NB4 (cell line): ENCODE measurements at regions not wholly inside any gene's neighbourhood (a gene's known extent, or its start where the extent isn't known, plus 50 kb on each side); places are given as distances from the start of the nearest gene placed in this dataset.

Source experiments
- POLR2A ChIP-seq: IDR thresholded peaks from 2 replicates; pipeline ENCODE4 v1.6.1; 2011; ENCODE audit warnings: mild to moderate bottlenecking; ENCODE audit not compliant: insufficient read length; ENCODE audit errors: extremely low read depth
- TF ChIP-seq, protein P1 (sequence below): IDR thresholded peaks from one replicate; pipeline ENCODE4 v1.5.1; 2012; ENCODE audit warnings: low read depth, low read length
- TF ChIP-seq, protein P2 (sequence below): IDR thresholded peaks from 2 replicates; pipeline ENCODE4 v1.6.1; 2011; ENCODE audit warnings: low read depth, low read length

DNA sequence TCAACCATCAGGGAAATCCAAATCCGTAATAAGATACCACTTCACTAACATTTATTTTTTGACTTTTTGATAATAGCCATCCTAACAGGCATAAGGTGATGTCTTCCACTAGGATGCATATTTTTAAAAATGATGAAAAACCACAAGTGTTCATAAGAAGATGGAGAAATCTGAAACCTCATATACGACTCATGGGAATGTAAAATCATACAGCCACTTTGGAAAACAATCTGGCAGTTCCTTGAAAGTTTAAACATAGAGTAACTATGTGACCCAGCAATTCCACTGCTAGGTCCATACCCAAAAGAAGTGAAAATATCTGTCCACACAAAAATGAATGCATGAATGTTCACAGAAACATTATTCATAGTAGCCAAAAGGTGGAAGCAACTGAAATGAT, 431.0 kb downstream of the ENC1 start:
- TF ChIP-seq, protein P1, sequence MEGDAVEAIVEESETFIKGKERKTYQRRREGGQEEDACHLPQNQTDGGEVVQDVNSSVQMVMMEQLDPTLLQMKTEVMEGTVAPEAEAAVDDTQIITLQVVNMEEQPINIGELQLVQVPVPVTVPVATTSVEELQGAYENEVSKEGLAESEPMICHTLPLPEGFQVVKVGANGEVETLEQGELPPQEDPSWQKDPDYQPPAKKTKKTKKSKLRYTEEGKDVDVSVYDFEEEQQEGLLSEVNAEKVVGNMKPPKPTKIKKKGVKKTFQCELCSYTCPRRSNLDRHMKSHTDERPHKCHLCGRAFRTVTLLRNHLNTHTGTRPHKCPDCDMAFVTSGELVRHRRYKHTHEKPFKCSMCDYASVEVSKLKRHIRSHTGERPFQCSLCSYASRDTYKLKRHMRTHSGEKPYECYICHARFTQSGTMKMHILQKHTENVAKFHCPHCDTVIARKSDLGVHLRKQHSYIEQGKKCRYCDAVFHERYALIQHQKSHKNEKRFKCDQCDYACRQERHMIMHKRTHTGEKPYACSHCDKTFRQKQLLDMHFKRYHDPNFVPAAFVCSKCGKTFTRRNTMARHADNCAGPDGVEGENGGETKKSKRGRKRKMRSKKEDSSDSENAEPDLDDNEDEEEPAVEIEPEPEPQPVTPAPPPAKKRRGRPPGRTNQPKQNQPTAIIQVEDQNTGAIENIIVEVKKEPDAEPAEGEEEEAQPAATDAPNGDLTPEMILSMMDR, result no peak
- no peak for TF ChIP-seq POLR2A
- TF ChIP-seq, protein P2, sequence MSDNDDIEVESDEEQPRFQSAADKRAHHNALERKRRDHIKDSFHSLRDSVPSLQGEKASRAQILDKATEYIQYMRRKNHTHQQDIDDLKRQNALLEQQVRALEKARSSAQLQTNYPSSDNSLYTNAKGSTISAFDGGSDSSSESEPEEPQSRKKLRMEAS, result no peak
